ENCODE measurements at regions not wholly inside any gene's neighbourhood (a gene's known extent, or its start where the extent isn't known, plus 50 kb on each side); places are given as distances from the start of the nearest gene placed in this dataset.
A peak's percentile ranks its signal among the peaks of the same experiment; 100 is the strongest.
"Not testable (repeated sequence)": the region's sequence is repeated elsewhere in the genome, so short reads cannot be mapped to it uniquely, and the experiment has no call there.

GRCh38 chr3:94405258-94406035 lies 342.6 kb downstream of the NSUN3 start:
- DNase-seq (ENCODE audit: low spot score) (peak; percentile 32), FAIRE-seq (no peak)

DNA sequence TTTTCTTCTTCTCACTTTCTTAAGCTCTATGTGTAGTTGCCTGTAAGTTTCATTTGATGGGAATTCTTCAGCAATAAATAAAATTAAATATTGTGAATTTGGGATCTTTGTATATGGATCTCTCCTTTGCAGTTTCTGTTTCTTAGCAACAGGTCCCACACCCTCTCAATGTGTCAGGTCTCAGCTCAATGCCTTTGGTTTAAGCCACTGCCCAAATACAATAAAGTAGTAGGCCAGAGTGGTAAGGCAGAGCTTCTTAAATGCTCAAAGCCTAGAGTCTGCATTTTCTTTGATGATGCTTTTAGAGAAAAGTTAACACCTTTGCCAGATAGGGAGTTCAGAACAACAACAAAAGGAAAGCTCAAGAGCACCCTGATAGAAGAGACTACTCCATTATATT lies 343.7 kb downstream of the NSUN3 start:
- FAIRE-seq (no peak), DNase-seq (ENCODE audit: low spot score) (no peak)

DNA sequence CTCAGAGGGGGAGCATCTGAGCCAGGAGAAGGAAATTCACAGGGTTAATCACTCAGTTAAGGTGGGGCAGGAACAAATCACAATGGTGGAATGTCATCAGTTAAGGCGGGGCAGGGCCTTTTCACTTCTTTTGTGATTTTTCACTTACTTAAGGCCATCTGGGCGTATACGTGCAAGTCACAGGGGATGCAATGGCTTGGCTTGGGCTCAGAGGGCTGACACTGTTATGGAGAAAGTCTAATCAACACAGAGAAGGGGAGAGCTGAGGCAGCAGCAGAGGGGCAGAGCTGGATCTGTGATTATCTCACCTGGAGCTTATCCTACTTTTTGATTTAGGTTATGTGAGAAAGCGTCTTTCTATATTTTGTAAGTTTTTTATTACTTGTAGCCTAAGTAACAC lies 350.1 kb downstream of the NSUN3 start:
- not testable (repeated sequence) for FAIRE-seq; DNase-seq (ENCODE audit: low spot score)

DNA sequence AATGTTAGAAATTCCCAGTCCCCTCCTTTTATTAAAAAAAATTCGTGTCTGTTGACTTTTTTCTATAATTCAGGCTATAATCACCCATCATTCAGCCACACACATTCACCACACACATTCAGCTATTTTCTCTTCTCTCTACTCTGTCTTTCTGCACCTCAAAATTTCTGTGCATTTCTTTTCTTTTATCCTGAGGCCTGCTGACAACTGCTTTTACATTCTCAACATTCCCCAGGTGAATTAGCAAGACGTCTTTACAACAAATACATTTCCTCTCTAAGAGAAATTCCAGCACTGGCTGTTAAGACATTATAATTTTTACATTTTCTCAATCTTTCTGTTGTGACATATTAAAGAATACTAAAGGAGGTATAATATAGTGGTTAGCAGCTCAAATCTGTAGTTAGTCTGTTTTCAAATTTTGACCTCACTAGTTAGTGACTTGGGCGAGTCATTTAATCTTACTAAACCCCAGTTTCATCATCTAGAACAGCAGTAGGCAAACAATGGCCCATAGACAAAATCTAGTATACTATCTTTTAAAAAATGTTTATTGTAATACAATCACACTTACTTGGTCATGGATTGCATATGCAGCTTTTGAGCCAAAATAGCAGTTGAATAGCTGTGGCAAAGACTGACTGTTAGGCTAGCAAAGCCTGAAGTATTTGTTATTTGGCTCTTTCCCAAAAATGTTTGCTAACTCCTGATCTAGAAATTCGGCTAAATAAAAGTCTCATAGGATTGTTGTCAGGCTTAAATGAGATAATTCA lies 350.7 kb downstream of the NSUN3 start:
- DNase-seq (ENCODE audit: low spot score) (no peak), FAIRE-seq (no peak)

DNA sequence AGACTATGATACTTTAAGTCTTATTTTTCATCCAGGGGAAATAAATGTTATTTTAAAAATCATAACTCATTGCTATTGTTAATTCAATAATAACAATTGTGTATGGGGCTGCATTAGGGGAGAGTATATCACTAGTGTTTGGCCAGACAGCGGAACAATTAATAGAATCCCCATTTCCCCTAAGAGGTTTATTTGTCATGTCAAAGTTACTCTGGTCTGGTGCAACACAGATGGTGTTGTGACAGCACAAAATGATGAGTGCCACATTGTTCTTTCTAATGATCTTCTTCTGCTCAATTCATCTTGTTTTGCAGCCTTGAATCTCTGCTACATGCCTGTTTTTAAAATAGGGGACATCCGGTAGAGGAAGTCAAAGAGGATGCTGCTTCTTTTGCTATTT lies 351.6 kb downstream of the NSUN3 start:
- no peak for FAIRE-seq
- no peak for DNase-seq (ENCODE audit: low spot score)

DNA sequence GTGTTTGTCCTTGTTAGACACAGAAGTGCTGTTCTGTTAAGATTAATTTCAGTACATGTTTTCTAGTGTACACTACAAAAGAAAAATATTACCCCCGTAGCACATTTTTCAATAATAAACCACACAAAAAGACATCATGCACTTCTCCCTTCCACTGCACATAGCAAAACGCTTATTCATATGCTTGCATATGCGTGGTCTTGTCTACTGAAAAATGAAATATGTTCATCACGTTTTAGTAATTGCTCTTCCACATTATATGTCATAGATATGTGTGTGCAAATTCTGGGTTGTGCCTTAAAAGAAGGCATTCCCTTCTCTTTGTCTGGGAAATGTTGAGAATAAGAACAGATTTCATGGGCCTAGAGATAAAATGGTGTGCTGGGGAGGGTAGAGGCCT lies 353.9 kb downstream of the NSUN3 start:
- DNase-seq (ENCODE audit: low spot score) (no peak), FAIRE-seq (no peak)

GRCh38 chr3:94417963-94418455 lies 355.1 kb downstream of the NSUN3 start:
- FAIRE-seq = no peak
- DNase-seq (ENCODE audit: low spot score) = no peak

DNA sequence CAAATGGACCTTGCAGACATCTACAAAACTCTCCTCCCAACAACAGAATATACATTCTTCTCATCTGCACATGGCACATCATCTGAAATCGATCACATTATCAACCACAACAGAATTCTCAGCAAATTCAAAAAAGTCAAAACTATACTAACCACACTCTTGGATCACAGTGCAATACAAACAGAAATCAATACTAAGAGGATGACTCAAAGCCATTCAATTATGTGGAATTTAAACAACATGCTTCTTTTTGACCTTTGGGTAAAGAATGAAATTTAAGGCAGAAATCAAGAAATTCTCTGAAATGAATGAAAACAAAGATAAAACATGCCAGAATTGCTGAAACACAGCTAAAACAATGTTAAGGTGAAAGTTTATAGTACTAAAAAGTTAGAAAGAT lies 358.1 kb downstream of the NSUN3 start:
- DNase-seq (ENCODE audit: low spot score) = no peak
- no peak for FAIRE-seq

DNA sequence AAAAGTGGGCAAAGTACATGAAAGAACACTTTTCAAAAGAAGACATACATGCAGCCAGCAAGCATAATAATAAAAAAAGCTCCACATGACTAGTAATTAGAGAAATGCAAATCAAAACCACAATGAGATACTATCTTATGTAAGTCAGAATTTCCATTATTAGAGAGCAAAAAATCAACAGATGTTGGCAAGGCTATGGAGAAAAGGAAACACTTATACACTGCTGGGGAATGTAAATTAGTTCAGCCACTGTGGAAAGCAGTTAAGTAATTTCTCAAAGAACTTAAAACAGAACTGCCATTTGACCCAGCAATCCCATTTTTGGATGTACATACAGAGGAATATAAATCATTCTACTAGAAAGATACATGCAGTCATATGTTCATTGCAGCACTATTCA lies 360.7 kb downstream of the NSUN3 start:
- DNase-seq (ENCODE audit: low spot score) (no peak), FAIRE-seq (no peak)

GRCh38 chr3:94429517-94429916 lies 366.7 kb downstream of the NSUN3 start:
- FAIRE-seq = no peak
- no peak for DNase-seq (ENCODE audit: low spot score)

DNA sequence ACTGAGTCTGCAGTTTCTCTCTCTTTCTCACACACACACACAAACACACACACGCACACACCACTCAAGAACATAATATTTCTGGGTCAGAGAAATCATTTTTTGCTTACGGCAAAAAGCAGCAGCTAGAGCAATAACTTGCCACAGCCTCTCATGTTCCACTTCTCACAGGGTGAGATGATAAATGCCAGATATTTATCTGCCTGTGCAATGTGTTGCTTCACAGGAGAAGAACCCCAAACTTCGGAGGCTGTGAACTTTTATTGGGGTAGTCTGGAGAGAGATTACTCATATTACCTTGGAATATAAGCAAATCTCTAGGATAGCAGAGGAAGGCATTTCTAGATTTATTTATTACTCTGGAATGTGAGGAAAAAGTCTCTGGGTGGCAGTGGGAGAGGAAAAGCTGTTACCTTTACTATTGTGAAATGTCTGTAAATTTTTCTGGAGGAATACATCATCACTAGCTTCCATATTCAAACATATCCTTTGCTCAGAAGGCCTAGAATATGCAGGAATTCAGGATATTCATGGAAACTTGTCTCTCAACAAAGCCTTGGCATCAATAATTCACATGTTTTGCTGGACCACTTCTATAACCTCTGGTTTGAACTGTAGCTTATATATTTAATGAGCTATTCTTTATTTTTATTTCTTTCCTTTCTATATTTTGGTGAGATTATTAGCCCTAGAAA lies 369.2 kb downstream of the NSUN3 start:
- no peak for DNase-seq (ENCODE audit: low spot score)
- FAIRE-seq = no peak

GRCh38 chr3:94433811-94434210 lies 370.9 kb downstream of the NSUN3 start:
- FAIRE-seq (no peak), DNase-seq (ENCODE audit: low spot score) (no peak)

GRCh38 chr3:94440767-94441493 lies 378.1 kb downstream of the NSUN3 start:
- peak; percentile 87 for FAIRE-seq
- peak; percentile 82 for DNase-seq (ENCODE audit: low spot score)

GRCh38 chr3:94441494-94441847 lies 378.6 kb downstream of the NSUN3 start:
- FAIRE-seq (no peak), DNase-seq (ENCODE audit: low spot score) (no peak)

GRCh38 chr3:94453864-94454263 lies 391.0 kb downstream of the NSUN3 start:
- DNase-seq (ENCODE audit: low spot score) = no peak
- no peak for FAIRE-seq

- DNase-seq (ENCODE audit: low spot score) (no peak), FAIRE-seq (no peak)
Observed at GRCh38 chr3:94459167-94459566, 396.3 kb downstream of the NSUN3 start.

DNA sequence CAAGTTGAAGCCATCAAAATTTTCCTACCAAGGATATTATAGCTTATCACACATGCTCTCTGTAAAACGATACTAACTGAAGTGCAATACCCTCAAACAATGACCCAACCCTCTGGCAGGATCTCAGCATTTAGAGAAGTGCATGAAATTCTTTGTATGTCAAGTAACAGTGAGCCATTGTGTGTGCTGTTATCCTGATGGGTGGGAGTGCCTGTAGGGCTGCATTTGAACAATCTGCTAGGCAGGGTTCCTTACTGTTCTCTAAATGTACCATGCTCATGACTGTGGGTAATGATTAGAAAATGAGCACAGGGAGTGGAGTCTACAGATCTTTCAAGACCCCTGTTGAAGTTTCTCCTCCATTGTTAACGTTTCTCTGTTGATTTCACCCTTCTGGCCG lies 398.1 kb downstream of the NSUN3 start:
- DNase-seq (ENCODE audit: low spot score) (no peak), FAIRE-seq (no peak)

GRCh38 chr3:94462931-94463330 lies 400.1 kb downstream of the NSUN3 start:
- FAIRE-seq (no peak), DNase-seq (ENCODE audit: low spot score) (no peak)

DNA sequence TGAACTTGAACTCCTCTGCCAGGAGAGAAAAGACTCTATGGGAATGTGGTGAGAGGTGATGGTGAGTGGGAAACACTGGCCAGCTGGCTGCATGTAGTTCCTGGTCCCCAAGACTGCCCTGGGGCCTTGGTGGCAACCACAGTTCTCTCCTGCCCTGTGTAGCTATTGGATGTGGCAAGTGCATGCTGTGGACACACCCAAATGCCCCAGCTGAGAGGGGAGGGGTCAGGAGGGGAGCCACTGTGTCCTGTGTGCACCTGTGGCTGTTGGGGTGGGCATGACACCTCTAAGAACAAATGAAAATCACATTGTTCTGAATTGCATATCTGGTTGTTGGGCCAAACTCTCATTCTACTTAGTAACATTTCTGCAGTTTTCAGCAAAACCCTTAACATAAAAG lies 409.6 kb downstream of the NSUN3 start:
- no peak for FAIRE-seq
- DNase-seq (ENCODE audit: low spot score) = no peak

GRCh38 chr3:94481226-94481898 lies 418.5 kb downstream of the NSUN3 start:
- DNase-seq (ENCODE audit: low spot score) (no peak), FAIRE-seq (no peak)

GRCh38 chr3:94482686-94483085 lies 419.8 kb downstream of the NSUN3 start:
- DNase-seq (ENCODE audit: low spot score) (no peak), FAIRE-seq (no peak)
